ENCODE measurements at regions not wholly inside any gene's neighbourhood (a gene's known extent, or its start where the extent isn't known, plus 50 kb on each side); places are given as distances from the start of the nearest gene placed in this dataset.

DNA sequence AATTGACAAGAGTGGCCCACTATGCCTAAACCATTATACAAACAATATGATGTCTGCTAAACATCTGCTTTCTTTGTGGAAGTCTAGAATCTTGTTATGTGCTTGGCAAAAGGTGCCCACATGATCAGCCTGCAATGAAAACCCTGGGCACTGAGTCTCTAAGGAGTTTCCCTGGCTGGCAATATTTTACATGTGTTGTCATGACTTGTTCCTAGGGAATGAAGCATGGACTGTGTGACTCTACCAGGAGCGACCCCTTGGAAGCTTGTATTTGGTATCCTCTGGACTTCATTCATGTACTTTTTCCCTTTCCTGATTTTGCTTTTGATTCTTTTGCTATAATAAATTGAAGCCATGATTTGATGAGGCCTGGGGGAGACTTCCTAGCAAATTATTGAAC, 324.9 kb downstream of the HHIPL2 start:
- TF ChIP-seq, protein P1, sequence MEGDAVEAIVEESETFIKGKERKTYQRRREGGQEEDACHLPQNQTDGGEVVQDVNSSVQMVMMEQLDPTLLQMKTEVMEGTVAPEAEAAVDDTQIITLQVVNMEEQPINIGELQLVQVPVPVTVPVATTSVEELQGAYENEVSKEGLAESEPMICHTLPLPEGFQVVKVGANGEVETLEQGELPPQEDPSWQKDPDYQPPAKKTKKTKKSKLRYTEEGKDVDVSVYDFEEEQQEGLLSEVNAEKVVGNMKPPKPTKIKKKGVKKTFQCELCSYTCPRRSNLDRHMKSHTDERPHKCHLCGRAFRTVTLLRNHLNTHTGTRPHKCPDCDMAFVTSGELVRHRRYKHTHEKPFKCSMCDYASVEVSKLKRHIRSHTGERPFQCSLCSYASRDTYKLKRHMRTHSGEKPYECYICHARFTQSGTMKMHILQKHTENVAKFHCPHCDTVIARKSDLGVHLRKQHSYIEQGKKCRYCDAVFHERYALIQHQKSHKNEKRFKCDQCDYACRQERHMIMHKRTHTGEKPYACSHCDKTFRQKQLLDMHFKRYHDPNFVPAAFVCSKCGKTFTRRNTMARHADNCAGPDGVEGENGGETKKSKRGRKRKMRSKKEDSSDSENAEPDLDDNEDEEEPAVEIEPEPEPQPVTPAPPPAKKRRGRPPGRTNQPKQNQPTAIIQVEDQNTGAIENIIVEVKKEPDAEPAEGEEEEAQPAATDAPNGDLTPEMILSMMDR (IDR thresholded peaks at IDR 0.05), result no peak
- TF ChIP-seq POLR2A (IDR thresholded peaks at IDR 0.05) (no peak), EP300 (IDR thresholded peaks at IDR 0.05) (no peak)

Measured in sigmoid colon (tissue), 4 donors.